CD4-positive, alpha-beta T cell treated with Interleukin-21 for 1 hour (primary cell): ENCODE measurements at regions not wholly inside any gene's neighbourhood (a gene's known extent, or its start where the extent isn't known, plus 50 kb on each side); places are given as distances from the start of the nearest gene placed in this dataset.
"Not testable (repeated sequence)": the region's sequence is repeated elsewhere in the genome, so short reads cannot be mapped to it uniquely, and the experiment has no call there.

Experiments
- DNase-seq: peaks from one replicate; pipeline ENCODE4 v3.0.0-alpha.2; 2020

GRCh38 chr14:106618471-106618951 is 1092.1 kb downstream of the TMEM121 start:
- DNase-seq: peak; percentile 87

GRCh38 chr14:106619606-106620005 is 1093.2 kb downstream of the TMEM121 start:
- DNase-seq: no peak

- no peak for DNase-seq
These were observed 1094.0 kb downstream of the TMEM121 start for GRCh38 chr14:106620368-106620767.

- peak; percentile 40 for DNase-seq
These were observed 1095.9 kb downstream of the TMEM121 start for GRCh38 chr14:106622200-106622745.

DNA sequence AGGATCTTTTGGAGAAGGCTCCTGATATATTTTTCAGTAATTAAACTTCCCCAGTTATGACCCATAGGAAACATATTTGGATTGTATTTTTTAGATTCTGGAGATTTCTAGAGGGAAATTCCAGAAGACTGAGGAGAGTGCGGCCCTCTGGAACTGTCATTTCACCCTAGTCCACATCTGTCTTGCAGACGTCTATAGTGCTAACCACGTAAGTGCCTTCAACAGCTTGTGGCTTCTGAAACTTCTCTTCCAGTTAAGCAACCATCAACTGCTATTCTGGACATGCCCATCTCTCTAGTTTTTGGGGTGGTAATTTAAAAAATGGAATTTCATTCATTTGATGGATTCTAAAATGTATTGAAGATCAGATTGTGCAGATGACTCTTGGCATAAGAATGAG is 1098.8 kb downstream of the TMEM121 start:
- no peak for DNase-seq

DNA sequence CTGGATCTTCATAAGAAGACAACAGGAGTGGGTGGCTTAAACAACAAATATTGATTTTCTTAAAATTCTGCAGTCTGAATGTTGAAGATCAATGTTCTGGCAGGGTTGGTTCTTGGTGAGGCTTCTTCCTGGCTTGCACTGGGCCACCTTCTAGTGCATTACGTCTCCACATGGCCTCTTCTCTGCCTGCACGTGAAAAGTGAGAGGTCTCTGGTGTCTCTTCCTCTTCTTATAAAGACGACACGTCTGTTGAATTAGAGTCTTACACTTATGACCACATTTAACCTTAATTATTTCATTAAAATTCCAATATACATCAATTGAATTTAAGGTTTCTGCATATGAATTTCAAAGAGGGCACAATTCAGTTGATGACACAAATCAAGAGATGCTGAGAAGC is 1100.1 kb downstream of the TMEM121 start:
- not testable (repeated sequence) for DNase-seq

DNA sequence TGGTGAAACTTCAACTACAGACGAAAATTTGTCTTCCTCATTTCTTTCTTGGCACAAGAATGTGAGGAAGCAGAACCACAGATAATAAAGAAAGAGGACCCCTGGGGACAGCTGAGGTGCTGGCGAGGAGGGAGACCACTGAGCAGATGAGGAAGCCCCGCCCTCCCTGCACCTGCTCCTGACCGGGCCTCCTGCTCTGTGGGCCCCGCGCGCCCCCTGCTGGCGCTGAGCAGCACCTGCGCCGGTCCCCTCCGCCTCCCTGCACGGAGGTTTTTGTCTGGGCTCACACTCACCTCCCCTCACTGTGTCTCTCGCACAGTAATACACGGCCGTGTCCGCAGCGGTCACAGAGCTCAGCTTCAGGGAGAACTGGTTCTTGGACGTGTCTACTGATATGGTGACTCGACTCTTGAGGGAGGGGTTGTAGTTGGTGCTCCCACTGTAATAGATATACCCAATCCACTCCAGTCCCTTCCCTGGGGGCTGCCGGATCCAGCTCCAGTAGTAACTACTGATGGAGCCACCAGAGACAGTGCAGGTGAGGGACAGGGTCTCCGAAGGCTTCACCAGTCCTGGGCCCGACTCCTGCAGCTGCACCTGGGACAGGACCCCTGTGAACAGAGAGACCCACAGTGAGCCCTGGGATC is 1100.7 kb downstream of the TMEM121 start:
- peak; percentile 76 for DNase-seq

DNA sequence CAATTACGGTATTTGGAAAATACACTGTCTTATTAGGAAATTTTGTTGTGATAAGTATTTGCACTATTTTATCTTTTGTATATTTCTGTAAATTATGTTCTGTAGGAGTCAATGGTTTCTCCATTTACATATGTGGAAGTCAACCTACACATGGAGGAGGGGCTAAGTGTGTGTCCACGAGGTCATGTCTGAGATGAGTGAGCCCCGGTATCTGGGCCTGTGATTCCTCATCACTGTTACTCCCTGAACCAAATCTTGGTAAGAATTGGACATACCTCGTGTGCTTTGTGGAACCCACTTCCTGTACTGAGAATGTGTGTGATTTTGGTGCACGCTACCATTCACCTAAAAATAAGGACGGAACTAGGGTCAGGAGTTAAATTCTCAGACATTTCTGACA is 1105.5 kb downstream of the TMEM121 start:
- DNase-seq: no peak

- DNase-seq: no peak
These were observed 1107.3 kb downstream of the TMEM121 start for GRCh38 chr14:106633721-106634120.

DNA sequence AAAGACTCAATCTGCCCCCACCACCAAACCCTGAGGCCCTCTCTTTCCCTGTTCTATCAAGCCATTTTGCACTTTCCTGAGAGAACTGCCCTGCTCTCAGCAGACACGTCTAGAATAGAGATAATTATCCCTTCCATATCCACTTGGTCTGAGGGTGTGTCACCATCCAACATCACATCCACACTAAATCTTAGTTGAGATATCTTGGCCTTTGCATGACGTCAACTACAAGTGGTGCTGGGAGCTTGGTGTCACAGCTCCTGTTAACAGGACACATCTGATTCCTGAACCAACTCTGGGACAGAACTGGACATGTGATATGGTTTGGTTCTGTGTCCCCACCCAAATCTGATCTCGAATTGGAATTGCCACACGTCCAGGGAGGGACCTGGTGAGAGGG is 1109.2 kb downstream of the TMEM121 start:
- no peak for DNase-seq

GRCh38 chr14:106638786-106639452 is 1112.5 kb downstream of the TMEM121 start:
- peak; percentile 74 for DNase-seq

- no peak for DNase-seq
These were observed 1115.7 kb downstream of the TMEM121 start for GRCh38 chr14:106642090-106642489.

DNA sequence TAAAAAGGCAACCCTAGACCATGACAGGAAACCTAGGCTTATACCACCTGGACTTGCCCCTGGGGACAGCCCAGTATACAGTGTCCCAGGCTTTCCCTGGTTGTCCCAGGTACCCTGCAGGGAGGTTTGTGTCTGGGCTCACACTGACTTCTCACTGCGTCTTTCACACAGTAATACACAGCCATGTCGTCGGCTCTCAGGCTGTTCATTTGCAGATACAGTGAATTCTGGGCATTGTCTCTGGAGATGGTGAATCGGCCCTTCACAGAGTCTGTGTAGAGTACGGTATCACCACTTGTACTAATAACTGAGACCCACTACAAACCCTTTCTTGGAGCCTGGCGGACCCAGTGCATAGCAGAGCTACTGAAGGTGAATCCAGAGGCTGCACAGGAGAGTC is 1116.6 kb downstream of the TMEM121 start:
- DNase-seq: not testable (repeated sequence)

GRCh38 chr14:106648874-106649273 is 1122.5 kb downstream of the TMEM121 start:
- DNase-seq: not testable (repeated sequence)

GRCh38 chr14:106651016-106651415 is 1124.6 kb downstream of the TMEM121 start:
- no peak for DNase-seq

DNA sequence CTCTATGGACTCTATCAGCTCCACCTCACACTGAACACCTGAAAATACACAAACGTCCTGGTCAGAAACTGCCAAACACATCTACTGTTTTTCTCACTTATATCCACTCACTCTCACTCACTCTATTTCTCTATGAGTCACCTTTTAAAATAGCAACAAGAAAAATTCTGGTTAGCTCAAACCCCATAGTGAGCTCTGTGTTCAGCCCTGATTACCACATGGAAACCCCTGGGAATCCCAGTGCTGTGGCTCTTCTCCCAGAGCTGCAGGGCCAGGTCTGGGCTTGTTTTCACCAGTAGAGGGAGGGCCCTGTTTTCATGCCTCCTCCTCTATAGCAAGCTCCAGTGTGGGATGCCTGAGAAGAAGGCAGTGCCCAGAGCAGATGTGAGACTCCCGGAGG is 1126.1 kb downstream of the TMEM121 start:
- DNase-seq: no peak

DNA sequence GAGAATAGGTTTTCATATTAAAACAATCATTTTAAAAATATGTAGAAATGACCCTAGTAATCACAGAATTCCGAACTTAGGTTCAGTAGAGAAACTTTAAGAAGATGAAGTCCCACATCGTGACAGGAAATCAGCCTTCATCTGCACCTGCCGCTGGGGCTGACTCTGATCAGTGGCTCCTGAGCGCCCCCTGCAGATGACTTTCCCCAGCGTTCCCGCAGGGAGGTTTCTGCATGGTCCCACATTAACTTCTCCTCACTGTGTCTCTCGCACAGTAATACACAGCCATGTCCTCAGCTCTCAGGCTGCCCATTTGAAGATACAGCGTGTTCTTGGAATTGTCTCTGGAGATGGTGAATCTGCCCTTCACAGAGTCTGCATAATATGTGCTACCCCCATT is 1131.1 kb downstream of the TMEM121 start:
- peak; percentile 65 for DNase-seq

GRCh38 chr14:106658066-106658860 is 1131.9 kb downstream of the TMEM121 start:
- not testable (repeated sequence) for DNase-seq

GRCh38 chr14:106661561-106661960 is 1135.2 kb downstream of the TMEM121 start:
- peak; percentile 71 for DNase-seq

DNA sequence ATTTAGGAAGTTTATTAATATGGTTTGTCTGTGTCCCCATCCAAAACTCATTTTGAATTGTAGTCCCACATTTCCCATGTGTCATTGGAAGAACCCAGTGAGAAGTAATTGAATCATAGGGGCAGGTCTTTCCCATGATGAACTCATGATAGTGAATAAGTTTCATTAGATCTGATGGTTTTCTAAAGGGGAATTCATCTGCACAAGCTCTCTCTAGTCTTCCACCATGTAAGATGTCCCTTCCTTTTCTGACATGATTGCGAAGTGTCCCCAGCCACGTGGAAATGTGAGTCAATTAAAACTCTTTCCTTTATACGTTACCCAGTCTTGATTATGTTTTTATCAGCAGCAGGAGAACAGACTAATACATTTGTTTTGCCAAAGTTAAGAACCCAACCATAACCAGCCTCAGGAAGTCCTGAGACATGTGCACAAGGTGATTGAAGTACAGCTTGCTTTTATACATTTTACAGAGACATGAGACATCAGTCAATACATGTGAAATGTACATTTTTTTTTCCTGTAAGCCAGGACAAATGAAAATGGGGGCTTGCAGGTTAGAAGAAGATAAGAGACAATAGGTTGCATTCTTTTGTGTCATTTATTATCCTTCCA is 1136.7 kb downstream of the TMEM121 start:
- peak; percentile 6 for DNase-seq

GRCh38 chr14:106663805-106664410 is 1137.5 kb downstream of the TMEM121 start:
- DNase-seq: peak; percentile 74

- DNase-seq: no peak
These were observed 1139.4 kb downstream of the TMEM121 start for GRCh38 chr14:106665814-106666213.
